Fibroblast of the aortic adventitia (primary cell): ENCODE measurements at regions not wholly inside any gene's neighbourhood (a gene's known extent, or its start where the extent isn't known, plus 50 kb on each side); places are given as distances from the start of the nearest gene placed in this dataset.
A peak's percentile ranks its signal among the peaks of the same experiment; 100 is the strongest.

ENCODE experiments used
- DNase-seq: peaks from one replicate; pipeline ENCODE4 v3.0.0-alpha.2; 2010; ENCODE audit warnings: low read depth
- H3K4me3 ChIP-seq: 2 replicates; pipeline ENCODE4 v1.5.1; 2011; ENCODE audit warnings: low read depth, mild to moderate bottlenecking, control low read depth, low read length, moderate library complexity
- CTCF ChIP-seq: IDR thresholded peaks from 2 replicates; pipeline ENCODE4 v1.5.1; 2011; ENCODE audit warnings: mild to moderate bottlenecking, low read length, control low read depth, inconsistent platforms; ENCODE audit not compliant: insufficient read depth

GRCh38 chr9:87793292-87793691, 67.4 kb downstream of the CTSL start:
- H3K4me3 ChIP-seq: peak overlapping the region; percentile 40
- no peak for TF ChIP-seq CTCF
- peak; percentile 91 for DNase-seq

- no peak overlapping the region for H3K4me3 ChIP-seq
These were observed 69.3 kb downstream of the CTSL start for GRCh38 chr9:87795178-87795577.

GRCh38 chr9:87796196-87796595, 70.3 kb downstream of the CTSL start:
- no peak for TF ChIP-seq CTCF
- H3K4me3 ChIP-seq: no peak overlapping the region
- DNase-seq: no peak

More at GRCh38 chr9:87795178-87795577, 69.3 kb downstream of the CTSL start:
- TF ChIP-seq CTCF: no peak
- DNase-seq: no peak

- H3K4me3 ChIP-seq: no peak overlapping the region
- no peak for DNase-seq
- TF ChIP-seq CTCF: no peak
These were observed 72.4 kb downstream of the CTSL start for GRCh38 chr9:87798261-87798833.

- no peak for TF ChIP-seq CTCF
- no peak overlapping the region for H3K4me3 ChIP-seq
- DNase-seq: no peak
These were observed 73.6 kb downstream of the CTSL start for GRCh38 chr9:87799503-87799902.

- H3K4me3 ChIP-seq: no peak overlapping the region
- TF ChIP-seq CTCF: no peak
- no peak for DNase-seq
These were observed 74.5 kb downstream of the CTSL start for GRCh38 chr9:87800456-87800855.

GRCh38 chr9:87801013-87801412, 75.1 kb downstream of the CTSL start:
- DNase-seq: no peak
- TF ChIP-seq CTCF: no peak
- H3K4me3 ChIP-seq: no peak overlapping the region
